ENCODE measurements at regions not wholly inside any gene's neighbourhood (a gene's known extent, or its start where the extent isn't known, plus 50 kb on each side); places are given as distances from the start of the nearest gene placed in this dataset.

DNA sequence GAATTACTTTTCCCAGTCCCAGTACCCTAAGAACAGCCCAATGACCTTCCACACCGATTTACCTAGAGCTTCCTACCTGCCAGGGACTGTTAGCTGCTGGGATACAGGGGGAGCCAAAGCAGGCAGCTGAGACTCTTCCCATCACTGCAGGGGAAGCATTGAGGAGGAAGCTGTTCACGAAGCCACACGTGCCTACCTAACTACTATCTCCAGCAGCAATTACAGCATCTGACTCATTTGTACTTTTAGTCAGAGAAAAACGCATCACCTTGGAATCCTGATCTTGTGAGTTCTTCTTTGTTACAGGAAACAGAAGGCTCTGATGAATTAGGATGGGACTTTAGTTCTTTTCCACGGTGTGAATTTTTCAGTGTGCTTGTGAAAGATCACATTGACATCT is 113.7 kb upstream of the DHX40 start:
- peak; percentile 90 for DNase-seq (ENCODE audit: low read depth)
- Histone ChIP-seq H3K27me3 (ENCODE audit: control insufficient read depth, insufficient read depth, low read length) (no peaks in the 10 kb centered on the region), H3K4me3 (ENCODE audit: low read depth, low read length) (no peak overlapping the region), H3K36me3 (ENCODE audit: control insufficient read depth, insufficient read depth, low read length) (no peaks in the 10 kb centered on the region)
- no peak for FAIRE-seq
- TF ChIP-seq, protein P1, sequence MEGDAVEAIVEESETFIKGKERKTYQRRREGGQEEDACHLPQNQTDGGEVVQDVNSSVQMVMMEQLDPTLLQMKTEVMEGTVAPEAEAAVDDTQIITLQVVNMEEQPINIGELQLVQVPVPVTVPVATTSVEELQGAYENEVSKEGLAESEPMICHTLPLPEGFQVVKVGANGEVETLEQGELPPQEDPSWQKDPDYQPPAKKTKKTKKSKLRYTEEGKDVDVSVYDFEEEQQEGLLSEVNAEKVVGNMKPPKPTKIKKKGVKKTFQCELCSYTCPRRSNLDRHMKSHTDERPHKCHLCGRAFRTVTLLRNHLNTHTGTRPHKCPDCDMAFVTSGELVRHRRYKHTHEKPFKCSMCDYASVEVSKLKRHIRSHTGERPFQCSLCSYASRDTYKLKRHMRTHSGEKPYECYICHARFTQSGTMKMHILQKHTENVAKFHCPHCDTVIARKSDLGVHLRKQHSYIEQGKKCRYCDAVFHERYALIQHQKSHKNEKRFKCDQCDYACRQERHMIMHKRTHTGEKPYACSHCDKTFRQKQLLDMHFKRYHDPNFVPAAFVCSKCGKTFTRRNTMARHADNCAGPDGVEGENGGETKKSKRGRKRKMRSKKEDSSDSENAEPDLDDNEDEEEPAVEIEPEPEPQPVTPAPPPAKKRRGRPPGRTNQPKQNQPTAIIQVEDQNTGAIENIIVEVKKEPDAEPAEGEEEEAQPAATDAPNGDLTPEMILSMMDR (IDR thresholded peaks at IDR 0.05; ENCODE audit: insufficient read depth, low read length, severe bottlenecking), result no peak

- no peak for FAIRE-seq
- DNase-seq (ENCODE audit: low read depth), result peak; percentile 40
- H3K36me3 ChIP-seq (ENCODE audit: control insufficient read depth, insufficient read depth, low read length), result no peaks in the 10 kb centered on the region
- TF ChIP-seq, protein P1 (IDR thresholded peaks at IDR 0.05; ENCODE audit: insufficient read depth, low read length, severe bottlenecking), result no peak
- H3K4me3 ChIP-seq (ENCODE audit: low read depth, low read length), result no peak overlapping the region
- H3K27me3 ChIP-seq (ENCODE audit: control insufficient read depth, insufficient read depth, low read length), result no peaks in the 10 kb centered on the region
Measured at GRCh38 chr17:59454633-59455105, 110.7 kb upstream of the DHX40 start.

DNA sequence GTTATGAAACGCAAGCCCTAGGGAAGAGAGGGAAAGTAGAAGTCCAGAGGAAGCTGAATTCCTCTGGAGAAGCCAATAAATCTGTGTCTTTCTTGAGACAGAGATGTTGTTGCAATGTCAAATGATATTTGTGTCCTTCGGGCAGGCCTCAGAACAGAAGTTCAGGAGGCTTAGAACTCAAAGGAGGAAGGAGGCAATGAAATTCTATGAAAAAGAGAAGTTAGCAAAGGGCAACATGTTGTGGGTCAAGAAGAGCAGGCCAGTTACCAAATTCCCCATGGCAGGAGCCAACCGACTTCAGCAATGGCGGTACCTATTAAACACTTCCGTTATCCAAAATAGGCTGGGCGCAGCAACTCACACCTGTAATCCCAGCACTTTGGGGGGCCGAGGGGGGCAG is 109.0 kb upstream of the DHX40 start:
- Histone ChIP-seq H3K27me3 (ENCODE audit: control insufficient read depth, insufficient read depth, low read length) (no peaks in the 10 kb centered on the region), H3K36me3 (ENCODE audit: control insufficient read depth, insufficient read depth, low read length) (no peaks in the 10 kb centered on the region), H3K4me3 (ENCODE audit: low read depth, low read length) (no peak overlapping the region)
- DNase-seq (ENCODE audit: low read depth) (no peak), FAIRE-seq (no peak)
- TF ChIP-seq, protein P1 (IDR thresholded peaks at IDR 0.05; ENCODE audit: insufficient read depth, low read length, severe bottlenecking), result no peak

GRCh38 chr17:59456923-59457615 is 108.3 kb upstream of the DHX40 start:
- H3K27me3 ChIP-seq (ENCODE audit: control insufficient read depth, insufficient read depth, low read length), result no peaks in the 10 kb centered on the region
- TF ChIP-seq, protein P1 (IDR thresholded peaks at IDR 0.05; ENCODE audit: insufficient read depth, low read length, severe bottlenecking), result no peak
- DNase-seq (ENCODE audit: low read depth) (no peak), FAIRE-seq (no peak)
- no peak overlapping the region for H3K4me3 ChIP-seq (ENCODE audit: low read depth, low read length)
- no peaks in the 10 kb centered on the region for H3K36me3 ChIP-seq (ENCODE audit: control insufficient read depth, insufficient read depth, low read length)

GRCh38 chr17:59462385-59462784 is 103.0 kb upstream of the DHX40 start:
- DNase-seq (ENCODE audit: low read depth) (no peak), FAIRE-seq (no peak)
- Histone ChIP-seq H3K27me3 (ENCODE audit: control insufficient read depth, insufficient read depth, low read length) (no peaks in the 10 kb centered on the region), H3K4me3 (ENCODE audit: low read depth, low read length) (no peak overlapping the region), H3K36me3 (ENCODE audit: control insufficient read depth, insufficient read depth, low read length) (no peaks in the 10 kb centered on the region)
- TF ChIP-seq, protein P1 (IDR thresholded peaks at IDR 0.05; ENCODE audit: insufficient read depth, low read length, severe bottlenecking), result no peak

DNA sequence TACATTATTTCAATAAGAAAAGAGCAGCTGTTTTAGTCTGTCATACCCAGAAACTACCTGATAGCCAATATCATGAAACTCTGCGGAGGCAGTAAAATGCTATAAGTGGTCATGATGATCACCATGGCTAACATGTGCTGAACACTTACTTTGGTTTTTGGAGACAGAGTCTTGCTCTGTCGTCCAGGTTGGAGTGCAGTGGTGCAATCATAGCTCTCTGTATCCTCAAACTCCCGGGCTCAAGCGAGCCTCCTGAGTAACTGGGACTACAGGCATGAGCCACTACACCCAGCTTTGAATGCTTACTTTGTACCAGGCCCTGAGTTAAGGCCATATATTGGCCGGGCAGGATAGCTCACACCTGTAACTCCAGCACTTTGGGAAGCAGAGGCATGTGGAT is 101.2 kb upstream of the DHX40 start:
- FAIRE-seq (no peak), DNase-seq (ENCODE audit: low read depth) (no peak)

More for the DNA sequence above, 101.2 kb upstream of the DHX40 start:
- Histone ChIP-seq H3K4me3 (ENCODE audit: low read depth, low read length) (no peak overlapping the region), H3K27me3 (ENCODE audit: control insufficient read depth, insufficient read depth, low read length) (no peaks in the 10 kb centered on the region), H3K36me3 (ENCODE audit: control insufficient read depth, insufficient read depth, low read length) (no peaks in the 10 kb centered on the region)
- TF ChIP-seq, protein P1 (IDR thresholded peaks at IDR 0.05; ENCODE audit: insufficient read depth, low read length, severe bottlenecking), result no peak

All from bronchial epithelial cell (primary cell).